Heart left ventricle (tissue), 13 donors: ENCODE measurements at regions not wholly inside any gene's neighbourhood (a gene's known extent, or its start where the extent isn't known, plus 50 kb on each side); places are given as distances from the start of the nearest gene placed in this dataset.

Source experiments
- CTCF ChIP-seq, 12 donors: fragments of 200-600 bp; sonication (generic) in 4 of 12; IDR thresholded peaks; one replicate each; pipeline versions ENCODE4 v1.5.0 to v1.8.0; 2018 to 2022; ENCODE audit warnings: antibody characterized with exemption in 12 of 12, mild to moderate bottlenecking in 5 of 12
- POLR2A ChIP-seq, 2 donors: fragments of 450-650 bp; IDR thresholded peaks; one replicate each; pipeline ENCODE4 v1.6.1; 2017; ENCODE audit warnings: antibody characterized with exemption in 2 of 2, mild to moderate bottlenecking in 2 of 2, moderate library complexity in 2 of 2
- donor health status: ischemic (EF 13 %, LVEDD 7.1; RV severe dilation, severe dysfunction).
- donor health status: DM: no; HTN: yes; CAD: no.
- donor health status: DM: no; HTN: no; CAD: no.
- donor health status: ischemic (EF 25% LVEDD 6.9; RV normal size, moderate dysfunction).
- donor health status: ischemic (EF 25% LVEDD 5.7; RV mildly dilated, moderate dysfunction).
- donor health status: ischemic (EF 35%, LVEDD 5.7; RV mildly dilated, moderate dysfunction).
- donor health status: nonischemic (EF 11% LVEDD 7.7; RV severe dilation, severe dysfunction).
- donor health status: DM: yes; HTN: yes; CAD: no.
- donor health status: PGD.
- donor health status: ischemic (EF 29% LVEDD 5.4; RV normal size, mild dysfunction).
- donor health status: nonischemic (EF 23%, LVEDD 6.1; RV moderate dilation, normal function).

DNA sequence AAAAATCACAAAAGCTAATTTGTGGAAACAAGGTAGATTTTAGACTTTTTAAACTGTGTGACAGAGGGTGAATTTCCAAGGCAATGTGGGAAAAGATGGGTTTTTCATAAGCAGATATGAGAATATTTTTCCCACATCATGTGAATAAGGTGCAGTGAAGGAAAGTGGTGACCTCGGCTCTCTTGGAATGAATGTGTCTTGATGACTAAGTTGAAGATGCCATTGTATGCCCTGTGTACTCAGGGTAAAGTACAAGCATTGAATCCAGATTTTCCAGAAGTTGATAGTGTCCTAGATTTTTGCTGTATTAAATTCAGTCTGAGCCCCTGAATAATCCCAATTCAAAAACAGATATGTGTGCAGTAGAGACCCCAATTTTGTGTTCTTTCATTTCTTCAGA is 442.6 kb upstream of the ADGRL2 start:
- no peak for TF ChIP-seq POLR2A (IDR thresholded peaks at IDR 0.05)
- TF ChIP-seq CTCF (IDR thresholded peaks at IDR 0.05): no peak
